ENCODE measurements at regions not wholly inside any gene's neighbourhood (a gene's known extent, or its start where the extent isn't known, plus 50 kb on each side); places are given as distances from the start of the nearest gene placed in this dataset.

- DNase-seq (ENCODE audit: extremely low read depth, low read depth), result no peak
Measured at GRCh38 chr11:122523846-122524805, 131.4 kb upstream of the UBASH3B start.

- no peak for DNase-seq (ENCODE audit: extremely low read depth, low read depth)
Measured at GRCh38 chr11:122521626-122522025, 133.9 kb upstream of the UBASH3B start.

GRCh38 chr11:122517403-122518379, 137.8 kb upstream of the UBASH3B start:
- DNase-seq (ENCODE audit: extremely low read depth, low read depth), result no peak

- no peak for DNase-seq (ENCODE audit: extremely low read depth, low read depth)
Measured at GRCh38 chr11:122516686-122517085, 138.8 kb upstream of the UBASH3B start.

GRCh38 chr11:122513997-122514396, 141.5 kb upstream of the UBASH3B start:
- no peak for DNase-seq (ENCODE audit: extremely low read depth, low read depth)

GRCh38 chr11:122513328-122513727, 142.2 kb upstream of the UBASH3B start:
- DNase-seq (ENCODE audit: extremely low read depth, low read depth), result no peak

- DNase-seq (ENCODE audit: extremely low read depth, low read depth), result no peak
Measured at GRCh38 chr11:122512688-122513087, 142.8 kb upstream of the UBASH3B start.

GRCh38 chr11:122509899-122510298, 145.6 kb upstream of the UBASH3B start:
- DNase-seq (ENCODE audit: extremely low read depth, low read depth), result no peak

GRCh38 chr11:122509091-122509490, 146.4 kb upstream of the UBASH3B start:
- DNase-seq (ENCODE audit: extremely low read depth, low read depth), result no peak

- peak; percentile 51 for DNase-seq (ENCODE audit: extremely low read depth, low read depth)
Measured at GRCh38 chr11:122505304-122506006, 150.1 kb upstream of the UBASH3B start.

- no peak for DNase-seq (ENCODE audit: extremely low read depth, low read depth)
Measured at GRCh38 chr11:122494221-122494620, 161.3 kb upstream of the UBASH3B start.

GRCh38 chr11:122491509-122491908, 164.0 kb upstream of the UBASH3B start:
- DNase-seq (ENCODE audit: extremely low read depth, low read depth), result no peak

GRCh38 chr11:122488892-122489706, 166.4 kb upstream of the UBASH3B start:
- no peak for DNase-seq (ENCODE audit: extremely low read depth, low read depth)

- DNase-seq (ENCODE audit: extremely low read depth, low read depth), result no peak
Measured at GRCh38 chr11:122487669-122488068, 167.9 kb upstream of the UBASH3B start.

- DNase-seq (ENCODE audit: extremely low read depth, low read depth), result no peak
Measured at GRCh38 chr11:122486793-122487495, 168.6 kb upstream of the UBASH3B start.

GRCh38 chr11:122478986-122479385, 176.5 kb upstream of the UBASH3B start:
- DNase-seq (ENCODE audit: extremely low read depth, low read depth), result no peak

GRCh38 chr11:122468965-122469364, 186.6 kb upstream of the UBASH3B start:
- no peak for DNase-seq (ENCODE audit: extremely low read depth, low read depth)

- DNase-seq (ENCODE audit: extremely low read depth, low read depth), result no peak
Measured at GRCh38 chr11:122463530-122463929, 192.0 kb upstream of the UBASH3B start.

- no peak for DNase-seq (ENCODE audit: extremely low read depth, low read depth)
Measured at GRCh38 chr11:122459064-122459463, 196.5 kb upstream of the UBASH3B start.

All from NCI-H460 (cell line).